NCI-H1694 treated with DMSO at 0.1 percent for 48 hours (cell line): ENCODE measurements at regions not wholly inside any gene's neighbourhood (a gene's known extent, or its start where the extent isn't known, plus 50 kb on each side); places are given as distances from the start of the nearest gene placed in this dataset.

Experiments
- DNase-seq: peaks from one replicate; lab custom pipeline; 2025; lab: John Stamatoyannopoulos, UW

DNA sequence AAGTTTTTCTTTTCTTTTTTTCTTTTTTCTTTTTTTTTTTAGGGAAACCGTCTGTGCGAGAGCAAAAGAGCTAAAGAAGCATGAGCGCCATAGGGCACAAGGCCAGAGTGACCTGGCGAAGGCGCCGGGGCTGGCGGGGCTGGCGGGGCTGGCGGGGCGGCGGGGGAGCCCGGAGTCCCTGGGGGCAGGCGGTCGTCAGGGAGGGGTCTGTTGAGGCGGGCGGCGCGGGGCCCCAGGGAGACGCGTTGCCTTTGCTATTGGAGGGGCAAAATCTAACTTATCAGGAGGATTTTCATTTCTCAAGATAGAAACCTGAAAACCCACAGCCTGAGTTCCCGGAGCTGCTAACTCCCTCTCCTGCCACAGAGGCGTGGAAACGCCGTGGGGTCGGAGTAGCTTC is 135.6 kb upstream of the SMAD1 start:
- DNase-seq: no peak

DNA sequence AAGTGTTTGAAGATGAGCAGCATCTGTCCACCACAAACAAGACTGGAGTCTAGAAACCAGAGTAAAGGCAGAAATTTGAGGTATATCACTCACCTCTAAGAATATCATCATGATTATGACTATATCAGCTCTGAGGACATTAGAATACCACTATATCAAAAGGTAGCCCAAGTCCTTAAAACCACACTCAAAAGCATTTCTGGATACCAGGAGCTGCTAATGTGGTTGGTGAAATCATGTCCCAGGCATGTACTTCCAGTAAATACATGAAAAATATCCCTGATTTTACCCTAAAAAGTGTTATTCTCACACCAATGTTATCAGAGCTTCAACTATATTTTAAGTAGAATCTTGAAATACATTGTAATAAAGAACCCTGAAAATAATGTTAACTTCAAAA is 136.3 kb upstream of the SMAD1 start:
- DNase-seq: no peak

DNA sequence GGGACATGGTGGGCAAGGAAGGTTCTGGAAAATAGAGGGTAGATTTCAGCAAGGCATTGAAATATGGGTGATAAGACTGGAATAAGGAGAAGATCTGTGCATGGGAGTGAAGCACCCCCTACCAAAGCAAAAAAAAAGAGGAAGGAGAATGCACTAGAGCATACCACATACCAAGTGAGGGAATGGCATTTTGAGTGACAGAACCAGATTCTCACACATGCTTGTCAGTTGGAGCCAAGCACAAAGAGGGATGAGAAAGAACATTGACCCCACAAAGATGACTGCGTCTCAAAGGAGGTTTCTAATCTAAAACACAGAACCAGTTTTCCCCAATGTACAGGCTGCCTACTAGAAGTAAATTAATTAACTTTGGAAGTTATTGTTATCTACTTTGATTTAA is 140.3 kb upstream of the SMAD1 start:
- no peak for DNase-seq

- DNase-seq: no peak
Measured at GRCh38 chr4:145340071-145340675, 141.5 kb upstream of the SMAD1 start.

- no peak for DNase-seq
Measured at GRCh38 chr4:145339075-145339725, 142.5 kb upstream of the SMAD1 start.

DNA sequence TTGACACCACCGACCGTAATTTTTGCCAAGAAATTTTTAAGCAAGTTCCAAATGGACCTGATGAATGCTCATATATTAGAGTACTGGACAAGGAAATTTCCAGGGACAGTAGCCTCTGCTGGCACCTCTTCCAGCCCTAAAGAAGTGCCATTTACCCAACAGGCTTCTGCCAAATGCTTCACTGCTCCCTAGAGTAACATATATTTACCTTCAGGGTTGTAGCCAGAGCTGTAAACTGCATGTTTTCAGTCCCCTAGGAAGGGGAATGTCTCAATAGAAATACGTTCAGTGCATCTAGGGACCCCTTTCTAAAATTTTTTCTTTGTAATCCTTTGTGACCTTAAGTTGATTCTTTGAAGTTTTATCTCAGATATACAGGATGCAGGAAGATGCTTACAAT is 143.1 kb upstream of the SMAD1 start:
- no peak for DNase-seq

GRCh38 chr4:145337391-145337790 is 144.3 kb upstream of the SMAD1 start:
- no peak for DNase-seq

DNA sequence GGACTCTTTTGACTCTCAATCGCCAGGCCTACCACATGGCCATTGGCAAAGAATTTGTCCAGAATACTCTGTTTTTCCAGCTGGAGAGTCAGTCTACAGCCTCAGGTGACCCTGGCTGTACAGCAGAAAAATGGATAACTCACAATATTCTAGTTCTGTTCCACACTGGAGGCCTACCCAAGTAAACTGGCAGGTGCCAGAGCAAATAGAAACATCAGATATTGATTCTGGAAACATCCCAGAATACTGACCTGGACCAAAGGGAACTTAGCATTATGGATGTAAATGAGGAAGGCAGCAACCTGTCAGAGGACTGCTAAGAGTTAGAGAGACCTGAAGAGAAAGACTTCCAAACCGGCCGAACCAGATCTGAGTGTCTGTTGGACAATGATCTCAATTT is 147.9 kb upstream of the SMAD1 start:
- no peak for DNase-seq

- DNase-seq: no peak
Measured at GRCh38 chr4:145326491-145326890, 146.1 kb upstream of the OTUD4 start.

- DNase-seq: no peak
Measured at GRCh38 chr4:145324161-145324560, 143.8 kb upstream of the OTUD4 start.

- no peak for DNase-seq
Measured at GRCh38 chr4:145320294-145320693, 139.9 kb upstream of the OTUD4 start.

- no peak for DNase-seq
Measured at GRCh38 chr4:145319751-145320150, 139.4 kb upstream of the OTUD4 start.

DNA sequence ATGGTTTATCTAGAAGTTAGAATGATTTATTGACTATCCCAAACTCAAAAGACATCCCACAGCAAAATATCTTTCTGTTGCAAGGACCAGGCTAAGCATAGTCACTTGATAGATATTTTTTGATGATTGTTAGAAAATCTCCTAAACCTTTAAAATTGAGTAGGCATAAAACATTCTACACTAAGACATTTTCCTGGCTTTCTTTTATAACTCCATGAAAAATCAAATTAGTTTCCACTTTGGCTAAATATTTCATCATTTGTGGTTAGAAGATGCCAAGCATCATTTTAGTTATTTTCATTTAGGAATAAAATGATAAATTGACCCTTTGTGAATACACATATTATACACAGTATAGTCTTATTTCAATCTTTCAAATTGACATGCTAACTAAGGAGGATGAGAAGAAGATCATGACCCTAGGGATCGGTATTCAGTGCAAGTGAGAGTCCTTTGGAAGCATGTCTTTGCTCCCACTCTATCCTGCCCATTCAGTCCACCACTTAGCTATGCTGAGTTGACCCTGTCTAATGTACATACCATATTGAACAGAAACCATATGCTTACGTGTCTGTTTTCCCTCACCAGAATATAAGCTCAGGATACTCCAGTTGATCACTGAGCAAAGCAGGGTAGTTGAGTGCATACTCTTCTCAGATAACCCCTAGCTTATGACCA is 136.6 kb upstream of the OTUD4 start:
- DNase-seq: no peak

DNA sequence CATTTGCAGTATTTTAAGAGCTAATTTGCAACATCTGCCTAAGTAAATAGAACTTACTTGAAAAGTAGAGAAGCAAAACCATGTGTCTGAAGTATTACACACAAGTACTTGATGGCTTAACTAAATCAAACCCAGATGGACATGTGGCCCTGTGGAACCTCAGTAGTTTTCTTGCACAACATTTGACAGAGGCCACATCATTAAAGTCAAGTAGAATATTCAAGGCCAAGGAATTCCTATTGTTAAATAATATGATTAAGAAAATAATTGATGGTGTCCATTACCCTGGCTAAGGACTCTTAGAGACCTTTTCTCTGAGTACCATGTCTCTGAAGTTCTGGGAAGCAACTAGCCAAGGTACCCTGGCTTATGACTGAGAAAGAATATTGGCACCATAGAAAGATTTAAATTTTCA is 135.4 kb upstream of the OTUD4 start:
- DNase-seq: no peak

- DNase-seq: no peak
Measured at GRCh38 chr4:145308598-145308997, 128.2 kb upstream of the OTUD4 start.

DNA sequence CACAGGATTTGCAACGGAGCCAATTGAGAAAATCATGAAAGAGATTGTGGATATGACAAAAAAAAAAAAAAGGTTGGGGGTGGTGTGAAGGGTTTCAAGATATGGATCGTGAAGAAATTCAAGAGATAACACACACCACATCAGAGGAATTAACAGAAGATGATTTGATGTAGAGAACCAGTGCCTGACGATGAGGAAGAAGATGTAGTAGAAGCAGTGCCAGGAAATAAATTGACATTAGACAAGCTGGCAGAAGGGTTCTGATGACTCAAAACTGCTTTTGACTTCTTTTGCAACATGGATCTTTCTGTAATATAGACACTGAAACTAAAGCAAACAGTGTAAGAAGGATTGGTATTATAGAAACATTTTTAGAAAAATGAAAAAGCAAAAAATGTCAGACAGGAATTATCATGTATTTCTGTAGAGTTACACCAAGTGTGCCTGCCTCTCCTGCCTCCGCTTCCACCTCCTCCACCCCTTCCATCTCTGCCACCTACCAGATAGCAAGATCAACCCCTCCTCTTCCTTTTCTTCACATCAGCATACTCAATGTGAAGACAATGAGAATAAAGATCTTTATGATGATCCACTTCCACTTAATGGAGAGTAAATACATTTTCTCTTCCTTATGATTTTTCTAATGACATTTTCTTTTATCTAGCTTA is 127.5 kb upstream of the OTUD4 start:
- DNase-seq: no peak

- no peak for DNase-seq
Measured at GRCh38 chr4:145307120-145307519, 126.7 kb upstream of the OTUD4 start.

GRCh38 chr4:145302725-145303124 is 122.3 kb upstream of the OTUD4 start:
- no peak for DNase-seq

- DNase-seq: no peak
Measured at GRCh38 chr4:145301386-145302080, 121.1 kb upstream of the OTUD4 start.

- no peak for DNase-seq
Measured at GRCh38 chr4:145299380-145300076, 119.1 kb upstream of the OTUD4 start.

DNA sequence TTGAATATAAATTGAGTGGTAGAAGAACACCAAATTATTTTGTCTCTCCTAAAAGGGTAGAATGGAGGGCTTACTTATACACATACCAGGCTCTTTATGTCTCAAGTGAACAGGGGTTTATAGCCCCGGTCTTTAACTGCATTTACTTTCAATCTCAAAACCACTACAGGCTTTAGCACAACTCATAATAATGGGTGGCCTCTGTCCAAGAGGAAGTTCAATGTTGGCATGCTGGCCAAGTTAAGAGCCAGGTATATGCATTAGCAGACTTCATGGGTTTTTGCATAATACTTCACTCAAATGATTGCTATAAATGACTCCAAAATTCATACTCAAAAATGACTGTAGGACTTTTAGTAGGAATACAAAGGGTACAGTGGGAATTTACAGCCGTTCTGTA is 118.5 kb upstream of the OTUD4 start:
- no peak for DNase-seq

GRCh38 chr4:145297556-145297955 is 117.2 kb upstream of the OTUD4 start:
- DNase-seq: no peak
